A673 (cell line): ENCODE measurements at regions not wholly inside any gene's neighbourhood (a gene's known extent, or its start where the extent isn't known, plus 50 kb on each side); places are given as distances from the start of the nearest gene placed in this dataset.

Experiments
- CTCF ChIP-seq: fragments of 300-800, 200-600 bp; sonication (generic); conservative IDR thresholded peaks from 2 replicates; pipeline ENCODE4 v1.5.1; 2017; ENCODE audit warnings: low read depth, mild to moderate bottlenecking, antibody characterized with exemption, low read length, moderate library complexity, mixed read lengths
- EZH2 ChIP-seq: fragments of 200-600 bp; sonication (generic); IDR thresholded peaks from 2 replicates; pipeline ENCODE4 v1.6.1; 2017; ENCODE audit warnings: borderline replicate concordance, low read depth, mild to moderate bottlenecking, mixed read lengths, antibody characterized with exemption, low read length; ENCODE audit not compliant: poor library complexity, severe bottlenecking

DNA sequence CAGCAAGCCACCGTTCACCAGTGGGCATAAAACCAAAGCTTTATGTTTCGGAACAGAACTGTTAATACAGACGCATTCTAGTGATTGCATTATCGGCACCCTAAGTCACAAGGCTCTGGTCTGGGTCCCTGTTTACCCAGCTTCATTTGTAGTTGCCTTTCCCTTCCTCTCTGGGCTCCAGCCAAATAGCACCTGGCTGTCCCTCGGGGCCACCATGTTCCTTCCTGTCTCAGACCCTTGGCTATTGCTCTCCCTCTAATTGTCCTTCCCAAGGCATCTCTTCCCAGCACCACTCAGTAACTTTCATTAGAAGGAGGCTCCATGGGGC, 75.3 kb downstream of the SDC1 start:
- TF ChIP-seq EZH2 (no peak), CTCF (no peak)
